GM04503 (cell line): ENCODE measurements at regions not wholly inside any gene's neighbourhood (a gene's known extent, or its start where the extent isn't known, plus 50 kb on each side); places are given as distances from the start of the nearest gene placed in this dataset.
"Not testable (repeated sequence)": the region's sequence is repeated elsewhere in the genome, so short reads cannot be mapped to it uniquely, and the experiment has no call there.

ENCODE experiments used
- DNase-seq: peaks from one replicate; pipeline ENCODE4 v3.0.0-alpha.2; 2012; ENCODE audit warnings: low read depth

GRCh38 chr1:58060559-58061170 is 485.9 kb downstream of the OMA1 start:
- no peak for DNase-seq

- DNase-seq = no peak
These were observed 486.7 kb downstream of the OMA1 start for GRCh38 chr1:58059789-58060188.

GRCh38 chr1:58058323-58058722 is 488.2 kb downstream of the OMA1 start:
- no peak for DNase-seq

- DNase-seq = no peak
These were observed 488.7 kb downstream of the OMA1 start for GRCh38 chr1:58057826-58058225.

GRCh38 chr1:58051187-58051586 is 495.3 kb downstream of the OMA1 start:
- not testable (repeated sequence) for DNase-seq

- DNase-seq = no peak
These were observed 499.2 kb downstream of the OMA1 start for GRCh38 chr1:58047265-58047858.

GRCh38 chr1:58045094-58045705 is 501.3 kb downstream of the OMA1 start:
- DNase-seq = no peak

- no peak for DNase-seq
These were observed 504.9 kb downstream of the OMA1 start for GRCh38 chr1:58041621-58042020.

GRCh38 chr1:58038574-58038973 is 508.0 kb downstream of the OMA1 start:
- no peak for DNase-seq

GRCh38 chr1:58035523-58035922 is 511.0 kb downstream of the OMA1 start:
- no peak for DNase-seq

GRCh38 chr1:58033311-58033710 is 513.2 kb downstream of the OMA1 start:
- no peak for DNase-seq

GRCh38 chr1:58032611-58033073 is 513.9 kb downstream of the OMA1 start:
- DNase-seq = no peak

- DNase-seq = no peak
These were observed 515.1 kb downstream of the OMA1 start for GRCh38 chr1:58031416-58031815.

GRCh38 chr1:58030456-58030855 is 516.1 kb downstream of the OMA1 start:
- DNase-seq = no peak

- DNase-seq = no peak
These were observed 528.9 kb downstream of the OMA1 start for GRCh38 chr1:58017641-58018040.

- no peak for DNase-seq
These were observed 533.3 kb downstream of the OMA1 start for GRCh38 chr1:58013237-58013636.

- DNase-seq = no peak
These were observed 534.5 kb downstream of the OMA1 start for GRCh38 chr1:58011978-58012377.

- no peak for DNase-seq
These were observed 540.0 kb downstream of the OMA1 start for GRCh38 chr1:58006421-58007046.

GRCh38 chr1:58005212-58005611 is 541.3 kb downstream of the OMA1 start:
- DNase-seq = no peak

- no peak for DNase-seq
These were observed 542.5 kb downstream of the OMA1 start for GRCh38 chr1:58003988-58004387.

- DNase-seq = no peak
These were observed 543.5 kb downstream of the OMA1 start for GRCh38 chr1:58003059-58003458.

- no peak for DNase-seq
These were observed 545.7 kb downstream of the OMA1 start for GRCh38 chr1:58000821-58001220.

- DNase-seq = no peak
These were observed 546.4 kb downstream of the OMA1 start for GRCh38 chr1:58000116-58000515.
